Dermis blood vessel endothelial cell (primary cell): ENCODE measurements at regions not wholly inside any gene's neighbourhood (a gene's known extent, or its start where the extent isn't known, plus 50 kb on each side); places are given as distances from the start of the nearest gene placed in this dataset.
"Not testable (repeated sequence)": the region's sequence is repeated elsewhere in the genome, so short reads cannot be mapped to it uniquely, and the experiment has no call there.

Experiments
- DNase-seq: peaks from one replicate; pipeline ENCODE4 v3.0.0; 2010

DNA sequence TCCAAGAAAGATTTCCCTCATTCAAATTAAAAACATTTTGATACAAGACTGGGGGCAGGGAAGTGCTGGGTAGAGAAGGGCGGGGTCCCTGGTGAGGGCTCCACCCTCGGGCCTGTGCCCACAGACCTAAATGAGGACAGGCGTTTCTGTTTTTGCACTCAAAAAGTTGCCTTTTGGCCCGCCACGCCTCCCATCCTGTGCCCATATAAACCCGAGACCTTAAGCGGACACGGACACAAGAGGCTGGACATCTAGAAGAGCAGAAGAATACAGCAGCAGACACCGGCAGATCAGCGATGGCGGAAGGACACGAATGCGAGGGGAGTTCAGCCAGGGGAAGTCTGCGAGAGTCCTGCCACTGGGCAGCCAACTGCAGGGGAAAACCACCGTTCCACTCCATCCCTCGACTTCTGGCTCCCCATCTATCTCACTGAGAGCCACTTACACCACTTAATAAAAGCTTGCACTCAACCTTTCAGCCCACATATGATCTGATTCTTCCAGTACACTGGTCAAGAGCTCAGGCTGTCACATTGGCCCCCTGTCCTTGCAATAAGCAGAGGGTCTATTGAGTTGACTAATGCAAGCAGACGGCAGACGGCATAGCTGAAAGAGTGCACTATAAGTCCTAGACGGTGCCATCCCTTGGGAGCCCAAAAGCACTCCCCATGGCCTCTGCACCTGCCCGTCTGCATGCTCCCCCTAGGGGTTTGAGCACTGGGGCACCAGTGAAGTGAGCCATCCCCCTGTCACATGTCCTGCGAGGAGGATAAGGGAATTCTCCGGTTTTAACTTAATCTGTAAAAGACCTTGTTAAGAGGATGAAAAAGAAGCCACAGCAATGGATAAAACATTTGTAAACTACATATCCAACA lies 181.8 kb upstream of the PRSS1 start:
- DNase-seq, result no peak

GRCh38 chr7:142566271-142566670 lies 183.0 kb upstream of the PRSS1 start:
- DNase-seq, result no peak

- DNase-seq, result not testable (repeated sequence)
Observed at GRCh38 chr7:142564125-142564524, 185.1 kb upstream of the PRSS1 start.

DNA sequence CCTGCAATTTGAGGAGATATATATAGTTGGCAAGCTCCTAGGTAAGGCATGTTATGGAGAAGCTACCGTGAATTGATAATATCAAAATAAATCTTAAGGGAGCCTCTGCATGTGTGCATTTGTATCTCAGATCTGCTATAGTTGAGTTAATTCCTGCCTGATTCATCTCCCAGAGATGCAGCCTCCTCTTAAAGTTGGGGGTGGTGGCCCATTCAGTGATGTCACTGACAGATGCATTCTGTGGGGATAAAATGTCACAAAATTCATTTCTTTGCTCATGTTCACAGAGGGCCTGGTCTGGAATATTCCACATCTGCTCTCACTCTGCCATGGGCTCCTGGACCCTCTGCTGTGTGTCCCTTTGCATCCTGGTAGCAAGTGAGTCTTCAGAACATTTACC lies 185.8 kb upstream of the PRSS1 start:
- no peak for DNase-seq

DNA sequence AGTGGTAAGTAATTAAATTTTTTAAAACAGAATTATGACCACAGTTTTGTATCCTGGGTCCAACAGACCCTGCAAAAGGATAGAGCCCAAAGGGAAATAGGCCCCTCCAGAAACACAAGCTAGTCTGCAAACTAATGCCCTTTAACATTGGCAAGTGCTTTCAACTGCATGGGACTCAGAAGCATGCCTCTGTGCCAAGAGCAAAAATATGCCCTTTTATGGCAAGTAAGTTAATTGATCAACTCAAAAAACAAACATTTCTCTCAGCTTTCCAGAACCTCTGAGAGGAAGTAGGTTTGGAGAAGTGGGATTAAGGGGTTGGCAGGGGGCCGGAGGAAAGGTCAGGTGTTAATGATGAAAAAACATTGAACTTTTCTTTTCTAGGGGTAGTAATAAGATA lies 186.6 kb upstream of the PRSS1 start:
- DNase-seq, result peak; percentile 26

DNA sequence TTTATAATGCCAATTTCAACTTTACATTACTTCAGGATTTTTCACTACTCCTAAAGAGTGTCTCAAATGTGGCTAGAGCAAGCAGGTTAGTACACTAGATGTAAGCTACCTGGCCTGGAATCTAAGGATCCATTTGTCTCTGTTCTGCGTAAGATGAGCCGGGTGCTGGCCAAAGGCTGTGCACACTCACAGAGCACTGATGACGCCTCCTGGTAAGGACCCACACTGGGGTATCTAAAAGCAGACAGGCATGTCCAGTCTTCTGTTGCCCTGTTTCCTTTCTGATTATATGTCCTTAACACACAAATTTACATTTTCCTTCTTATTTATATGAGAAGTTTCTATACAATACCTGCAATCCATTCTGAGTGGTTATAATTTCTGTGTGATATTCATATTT lies 187.9 kb upstream of the PRSS1 start:
- DNase-seq, result not testable (repeated sequence)

DNA sequence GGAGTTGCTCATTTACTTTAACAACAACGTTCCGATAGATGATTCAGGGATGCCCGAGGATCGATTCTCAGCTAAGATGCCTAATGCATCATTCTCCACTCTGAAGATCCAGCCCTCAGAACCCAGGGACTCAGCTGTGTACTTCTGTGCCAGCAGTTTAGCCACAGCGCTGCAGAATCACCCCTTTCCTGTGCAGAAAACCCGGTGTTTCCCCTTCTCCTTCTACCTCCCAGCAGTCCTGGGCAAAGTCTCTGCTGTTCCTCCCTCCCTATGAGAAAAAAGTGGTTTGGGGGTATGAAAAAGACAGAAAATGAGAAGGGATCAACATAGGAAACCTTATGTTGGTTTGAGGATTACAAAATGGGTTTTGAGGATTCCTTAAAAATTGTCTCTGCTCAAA lies 188.5 kb upstream of the PRSS1 start:
- DNase-seq, result not testable (repeated sequence)

GRCh38 chr7:142560166-142560565 lies 189.1 kb upstream of the PRSS1 start:
- DNase-seq, result no peak

GRCh38 chr7:142557971-142558582 lies 191.2 kb upstream of the PRSS1 start:
- DNase-seq, result peak; percentile 76

DNA sequence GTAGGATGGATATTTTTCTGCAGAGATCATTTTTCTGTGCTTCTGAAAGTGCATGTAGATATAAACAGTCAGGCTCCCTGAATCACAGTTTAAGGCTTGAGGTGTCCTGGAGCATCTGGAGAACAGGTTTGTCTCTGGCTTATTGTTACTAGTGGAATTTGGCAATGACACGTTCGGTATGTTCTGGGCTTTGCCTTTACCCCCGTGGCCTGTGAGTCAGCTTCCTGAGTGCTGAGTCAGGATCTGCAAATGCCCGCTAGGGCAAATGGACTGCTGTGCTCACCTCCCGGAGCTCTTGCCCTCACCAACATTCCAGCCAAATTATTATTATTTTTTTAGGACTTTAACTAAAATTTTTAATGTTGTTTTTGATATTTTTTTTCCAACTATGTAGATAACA lies 192.5 kb upstream of the PRSS1 start:
- DNase-seq, result peak; percentile 94

GRCh38 chr7:142554560-142555532 lies 194.4 kb upstream of the PRSS1 start:
- no peak for DNase-seq

- DNase-seq, result no peak
Observed at GRCh38 chr7:142553216-142553615, 196.1 kb upstream of the PRSS1 start.

GRCh38 chr7:142548978-142549377 lies 200.3 kb upstream of the PRSS1 start:
- no peak for DNase-seq

DNA sequence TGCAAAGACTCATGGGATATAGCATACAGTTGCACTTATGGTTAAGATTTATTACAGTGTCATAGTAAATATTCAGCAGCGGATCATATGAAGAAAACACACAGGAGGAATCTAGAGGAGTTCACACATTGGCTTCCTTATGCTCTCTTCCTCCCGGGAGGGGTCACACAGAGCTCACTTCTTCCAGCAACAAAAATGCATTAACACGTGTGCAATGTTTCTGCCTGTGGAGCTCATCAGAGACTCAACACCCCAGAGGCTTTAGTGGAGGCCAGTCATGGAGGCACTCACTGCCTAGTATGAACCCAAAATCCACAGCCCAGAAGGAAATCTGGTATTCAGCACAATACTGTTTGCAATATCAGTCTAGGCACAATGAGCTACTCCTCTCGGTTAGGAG lies 202.8 kb upstream of the PRSS1 start:
- DNase-seq, result no peak

- no peak for DNase-seq
Observed at GRCh38 chr7:142542942-142543341, 206.3 kb upstream of the PRSS1 start.

- no peak for DNase-seq
Observed at GRCh38 chr7:142542105-142542504, 207.2 kb upstream of the PRSS1 start.

DNA sequence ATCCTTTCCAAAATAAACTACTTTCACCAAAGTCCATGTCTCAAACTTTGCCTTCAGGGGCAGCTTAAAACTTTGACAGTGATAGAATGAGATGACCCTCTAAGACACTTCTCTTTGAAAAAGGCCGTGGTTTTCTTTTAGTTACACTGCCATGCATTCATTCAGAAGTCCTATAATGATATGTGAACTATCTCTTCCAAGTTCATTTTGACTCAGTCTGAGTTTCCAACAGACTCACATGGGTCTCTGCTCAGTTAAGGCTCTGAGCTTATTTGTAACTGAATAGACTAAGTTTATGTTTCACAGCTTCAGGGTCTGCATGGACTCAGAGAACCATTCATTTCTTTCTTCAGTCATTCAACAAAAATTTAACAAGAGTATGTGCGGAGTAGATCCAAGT lies 208.9 kb upstream of the PRSS1 start:
- no peak for DNase-seq

DNA sequence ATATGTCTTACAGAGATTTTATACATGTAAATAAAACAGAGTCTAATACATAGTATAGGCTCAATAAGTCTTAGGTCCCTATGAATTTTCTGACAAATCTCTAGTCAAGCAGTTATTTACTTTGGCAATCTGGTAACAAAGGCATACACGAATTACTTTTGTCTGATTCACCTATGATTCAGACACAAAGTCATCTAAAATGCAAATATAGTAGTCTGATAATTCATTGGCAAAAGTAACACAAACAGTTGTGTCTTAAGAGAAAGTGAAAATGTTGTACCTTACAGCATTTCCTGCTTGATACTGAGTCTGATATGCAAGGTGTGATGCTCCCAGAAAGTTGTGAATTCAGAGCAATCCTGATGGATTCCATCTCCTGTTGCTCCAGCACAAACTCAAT lies 209.4 kb upstream of the PRSS1 start:
- peak; percentile 56 for DNase-seq

DNA sequence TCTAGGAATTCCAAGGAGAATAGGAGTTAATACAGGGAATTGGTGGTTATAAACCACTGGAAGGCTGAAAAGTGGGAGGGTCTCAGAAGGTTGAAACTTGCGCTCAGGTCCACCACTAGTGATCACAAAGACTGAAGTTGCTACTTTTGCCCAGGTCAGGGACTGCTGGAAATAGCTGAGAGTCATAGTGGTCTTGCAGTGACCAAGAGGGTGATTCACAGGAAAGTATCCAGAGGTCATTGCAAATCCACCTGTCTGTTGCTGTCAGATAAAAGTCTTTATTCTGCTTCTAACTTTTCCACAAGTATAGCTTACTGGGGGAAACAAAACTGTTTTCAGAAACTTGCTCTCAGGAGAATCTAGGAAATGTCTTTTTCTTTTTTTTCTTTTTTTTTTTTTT lies 211.5 kb upstream of the PRSS1 start:
- DNase-seq, result peak; percentile 19

DNA sequence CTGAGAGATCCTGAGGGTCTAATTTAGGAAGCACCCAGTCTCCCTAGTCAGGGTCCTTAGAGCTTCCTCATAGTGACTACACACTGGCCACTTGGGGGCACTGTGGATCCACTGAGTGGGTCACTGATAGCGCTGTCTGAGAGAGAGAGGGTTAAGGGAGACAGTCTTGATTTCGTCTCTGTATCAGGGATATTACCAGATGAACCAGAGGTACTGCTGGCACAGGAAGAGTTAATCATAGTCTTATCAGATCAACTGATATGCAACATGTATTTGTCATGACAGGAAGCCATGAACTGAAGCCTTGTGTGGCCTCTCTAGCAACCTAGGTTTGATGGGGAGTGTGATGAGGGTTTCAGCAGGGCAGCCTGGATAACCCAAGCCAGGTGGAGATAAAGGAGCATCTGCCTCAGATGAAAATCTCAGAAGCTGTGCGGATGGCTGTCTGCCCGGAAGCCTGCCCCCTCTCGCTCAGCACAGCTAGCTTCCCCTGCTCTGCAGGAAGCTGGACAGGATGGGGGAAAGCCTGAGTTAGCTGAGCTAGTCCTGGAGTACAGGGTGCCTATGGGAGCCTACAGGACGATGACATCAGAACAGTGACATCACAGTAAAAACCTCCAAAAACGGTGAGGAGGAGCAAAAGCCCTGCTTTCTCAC lies 214.0 kb upstream of the PRSS1 start:
- peak; percentile 92 for DNase-seq

- no peak for DNase-seq
Observed at GRCh38 chr7:142534726-142535122, 214.5 kb upstream of the PRSS1 start.

DNA sequence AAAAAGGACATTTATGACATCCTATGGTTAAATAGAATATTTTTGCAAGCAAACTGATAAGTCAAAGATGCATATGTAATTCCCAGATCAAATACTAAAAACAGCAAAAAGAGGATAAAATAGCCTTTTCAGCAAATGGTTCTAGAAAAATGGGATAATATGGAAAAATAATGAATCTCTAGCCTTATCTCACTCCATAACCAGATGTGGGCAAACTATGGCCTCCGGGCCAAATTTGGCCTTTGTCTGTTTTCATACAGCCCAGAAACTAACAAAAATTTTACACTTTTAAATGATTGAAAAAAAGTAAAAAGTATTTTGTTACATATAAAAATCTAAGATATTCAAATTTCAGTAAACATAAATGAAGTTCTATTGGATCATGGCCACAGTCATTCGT lies 215.4 kb upstream of the PRSS1 start:
- DNase-seq, result no peak

DNA sequence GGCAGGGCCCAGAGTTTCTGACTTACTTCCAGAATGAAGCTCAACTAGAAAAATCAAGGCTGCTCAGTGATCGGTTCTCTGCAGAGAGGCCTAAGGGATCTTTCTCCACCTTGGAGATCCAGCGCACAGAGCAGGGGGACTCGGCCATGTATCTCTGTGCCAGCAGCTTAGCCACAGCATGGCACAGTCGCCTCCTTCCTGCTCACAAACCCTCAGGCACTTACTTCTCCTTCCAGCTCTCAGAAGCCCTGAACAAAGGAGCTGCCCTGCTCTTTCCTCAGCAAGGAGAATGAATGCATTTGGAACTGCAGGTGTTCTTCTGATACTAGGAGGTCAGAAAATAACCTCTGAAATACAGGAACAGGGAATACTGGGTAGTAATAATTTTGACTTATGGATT lies 219.7 kb upstream of the PRSS1 start:
- DNase-seq, result no peak
